ENCODE measurements at regions not wholly inside any gene's neighbourhood (a gene's known extent, or its start where the extent isn't known, plus 50 kb on each side); places are given as distances from the start of the nearest gene placed in this dataset.

- Histone ChIP-seq H3K27me3 (ENCODE audit: insufficient read depth, low read length, poor library complexity, severe bottlenecking) (no peaks in the 10 kb centered on the region), H3K4me3 (ENCODE audit: low read length) (no peak overlapping the region), H3K9me3 (ENCODE audit: low read length) (no peaks in the 10 kb centered on the region), H3K27ac (ENCODE audit: low read depth, low read length) (no peak overlapping the region), H3K4me1 (ENCODE audit: insufficient read depth, low read length) (no peaks in the 10 kb centered on the region), H3K36me3 (ENCODE audit: insufficient read depth, low read length) (no peaks in the 10 kb centered on the region)
- peaks cover 0 to 3% (median 1%) of the 10 kb centered on the region in 5 donors for H3K9me3 Mint-ChIP-seq
- no peaks in the 10 kb centered on the region for H3K4me1 Mint-ChIP-seq
- H3K27me3 Mint-ChIP-seq = peaks cover 8 to 36% of the 10 kb centered on the region in 2 donors
- no peak overlapping the region for H3K27ac Mint-ChIP-seq
- no peak overlapping the region for H3K4me3 Mint-ChIP-seq
- H3K36me3 Mint-ChIP-seq = no peaks in the 10 kb centered on the region
- DNase-seq = no peak
- ChIA-PET POLR2A (no interaction called here), CTCF (no interaction called here)
Measured at GRCh38 chr5:34582371-34582770, 73.8 kb upstream of the RAI14 start.

- Mint-ChIP-seq H3K27me3 (peaks cover 8 to 41% of the 10 kb centered on the region in 2 donors), H3K27ac (no peak overlapping the region), H3K9me3 (peaks cover 0 to 3% (median 1%) of the 10 kb centered on the region in 5 donors), H3K4me3 (no peak overlapping the region), H3K4me1 (no peaks in the 10 kb centered on the region), H3K36me3 (no peaks in the 10 kb centered on the region)
- no peaks in the 10 kb centered on the region for H3K4me1 ChIP-seq (ENCODE audit: insufficient read depth, low read length)
- H3K9me3 ChIP-seq (ENCODE audit: low read length) = no peaks in the 10 kb centered on the region
- POLR2A ChIA-PET = no interaction called here
- no peaks in the 10 kb centered on the region for H3K36me3 ChIP-seq (ENCODE audit: insufficient read depth, low read length)
- no peak overlapping the region for H3K4me3 ChIP-seq (ENCODE audit: low read length)
- no peaks in the 10 kb centered on the region for H3K27me3 ChIP-seq (ENCODE audit: insufficient read depth, low read length, poor library complexity, severe bottlenecking)
- DNase-seq = no peak
- no peak overlapping the region for H3K27ac ChIP-seq (ENCODE audit: low read depth, low read length)
- CTCF ChIA-PET = no interaction called here
Measured at GRCh38 chr5:34583167-34583566, 73.0 kb upstream of the RAI14 start.

DNA sequence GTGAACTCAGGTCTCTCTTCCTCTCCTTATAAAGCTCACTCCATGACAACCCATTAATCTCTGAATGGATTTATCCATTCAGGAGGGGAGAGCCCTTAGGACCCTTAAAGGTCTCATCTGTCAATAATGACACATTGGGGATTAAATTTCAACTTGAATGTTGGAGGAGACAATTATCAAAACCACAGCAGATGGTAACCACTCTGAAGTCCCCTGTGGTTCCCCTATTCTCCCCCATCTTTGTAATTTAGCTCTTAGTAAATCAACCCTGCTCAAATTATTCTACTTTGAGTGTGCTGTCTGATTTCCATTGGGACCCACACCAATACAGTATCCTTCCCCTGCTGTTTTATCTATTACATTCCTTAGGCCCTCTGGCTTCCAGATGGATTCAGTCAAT is 72.0 kb upstream of the RAI14 start:
- peaks cover 11 to 41% of the 10 kb centered on the region in 2 donors for H3K27me3 Mint-ChIP-seq
- CTCF ChIA-PET = no interaction called here

DNA sequence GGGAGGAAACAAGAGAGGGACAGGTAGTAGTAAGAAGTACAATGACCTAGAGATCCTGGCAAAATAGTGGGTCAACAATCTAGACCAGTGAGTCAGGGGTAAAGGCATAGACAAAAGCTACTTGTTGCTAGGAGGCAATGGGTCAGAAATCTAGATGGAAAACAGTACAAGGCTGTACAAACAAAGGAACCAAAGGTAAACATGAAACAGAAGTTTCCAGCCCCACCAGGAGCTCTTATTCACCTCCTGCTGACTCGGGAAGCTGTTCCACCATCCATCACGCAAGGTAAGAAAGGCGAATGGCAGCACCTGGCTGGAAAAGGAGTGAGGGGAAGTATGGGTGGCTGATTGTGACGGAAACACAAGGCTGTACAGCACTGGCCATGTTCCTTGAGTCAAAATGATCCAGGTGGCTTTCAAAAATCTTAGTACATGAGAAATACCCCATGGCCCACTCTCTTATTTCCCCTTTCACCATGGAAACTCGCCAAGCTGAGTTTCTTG is 70.5 kb upstream of the RAI14 start:
- Histone ChIP-seq H3K4me3 (ENCODE audit: low read length) (no peak overlapping the region), H3K27me3 (ENCODE audit: insufficient read depth, low read length, poor library complexity, severe bottlenecking) (peaks cover under 1% of the 10 kb centered on the region), H3K4me1 (ENCODE audit: insufficient read depth, low read length) (no peaks in the 10 kb centered on the region), H3K9me3 (ENCODE audit: low read length) (no peaks in the 10 kb centered on the region), H3K27ac (ENCODE audit: low read depth, low read length) (no peak overlapping the region), H3K36me3 (ENCODE audit: insufficient read depth, low read length) (no peaks in the 10 kb centered on the region)
- Mint-ChIP-seq H3K36me3 (no peaks in the 10 kb centered on the region), H3K9me3 (peaks cover 0 to 3% (median 0%) of the 10 kb centered on the region in 5 donors), H3K4me3 (no peak overlapping the region), H3K4me1 (no peaks in the 10 kb centered on the region), H3K27me3 (peaks cover 11 to 42% of the 10 kb centered on the region in 2 donors), H3K27ac (no peak overlapping the region)
- POLR2A ChIA-PET = no interaction called here
- no peak for DNase-seq
- CTCF ChIA-PET = no interaction called here

More for the DNA sequence above, 72.0 kb upstream of the RAI14 start:
- no peak for DNase-seq
- Mint-ChIP-seq H3K4me3 (no peak overlapping the region), H3K36me3 (no peaks in the 10 kb centered on the region), H3K27ac (no peak overlapping the region), H3K9me3 (peaks cover 0 to 3% (median 1%) of the 10 kb centered on the region in 5 donors), H3K4me1 (no peaks in the 10 kb centered on the region)
- Histone ChIP-seq H3K4me1 (ENCODE audit: insufficient read depth, low read length) (no peaks in the 10 kb centered on the region), H3K4me3 (ENCODE audit: low read length) (no peak overlapping the region), H3K27ac (ENCODE audit: low read depth, low read length) (no peak overlapping the region), H3K9me3 (ENCODE audit: low read length) (no peaks in the 10 kb centered on the region), H3K27me3 (ENCODE audit: insufficient read depth, low read length, poor library complexity, severe bottlenecking) (no peaks in the 10 kb centered on the region), H3K36me3 (ENCODE audit: insufficient read depth, low read length) (no peaks in the 10 kb centered on the region)
- POLR2A ChIA-PET = no interaction called here

DNA sequence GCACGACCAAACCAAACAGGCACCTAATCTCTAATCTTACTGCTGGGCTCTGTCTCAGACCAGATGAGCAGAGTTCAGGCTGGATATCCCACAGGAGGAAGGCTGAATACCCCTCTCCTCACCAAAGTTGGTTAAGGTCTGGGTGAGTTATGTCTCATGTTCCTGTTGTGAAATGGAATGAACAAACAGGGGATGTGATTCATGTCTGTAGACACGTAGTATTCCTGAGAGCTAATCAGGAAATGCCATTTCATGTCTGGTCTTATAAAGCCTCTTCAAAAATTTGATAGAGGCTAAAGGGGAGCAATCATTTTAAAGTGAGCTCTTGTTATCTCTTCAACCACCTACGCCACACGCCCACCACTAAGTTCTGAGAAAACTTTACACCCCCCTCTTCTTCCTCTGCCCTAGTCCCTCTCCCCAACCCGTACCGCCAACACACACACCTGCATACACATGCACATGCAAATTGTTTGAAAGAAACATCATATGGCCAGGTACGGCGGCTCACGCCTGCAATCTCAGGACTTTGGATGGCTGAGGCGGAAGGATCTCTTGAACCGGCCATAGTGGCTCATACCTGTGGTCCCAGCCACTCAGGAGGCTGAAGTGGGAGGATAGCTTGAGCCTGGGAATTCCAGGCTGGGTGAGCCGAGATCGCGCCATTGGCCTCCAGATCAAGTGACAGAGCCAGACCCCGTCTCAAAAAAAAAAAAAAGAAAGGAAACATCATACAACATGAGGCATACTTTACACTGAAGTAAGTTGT is 69.8 kb upstream of the RAI14 start:
- Histone ChIP-seq H3K27me3 (ENCODE audit: insufficient read depth, low read length, poor library complexity, severe bottlenecking) (peaks cover 7% of the 10 kb centered on the region), H3K27ac (ENCODE audit: low read depth, low read length) (no peak overlapping the region), H3K4me3 (ENCODE audit: low read length) (no peak overlapping the region), H3K9me3 (ENCODE audit: low read length) (no peaks in the 10 kb centered on the region), H3K4me1 (ENCODE audit: insufficient read depth, low read length) (no peaks in the 10 kb centered on the region), H3K36me3 (ENCODE audit: insufficient read depth, low read length) (no peaks in the 10 kb centered on the region)
- Mint-ChIP-seq H3K4me1 (no peaks in the 10 kb centered on the region), H3K27me3 (peaks cover 10 to 42% of the 10 kb centered on the region in 2 donors), H3K9me3 (peaks cover 0 to 2% (median 0%) of the 10 kb centered on the region in 5 donors), H3K27ac (no peak overlapping the region), H3K36me3 (no peaks in the 10 kb centered on the region), H3K4me3 (no peak overlapping the region)
- ChIA-PET CTCF (no interaction called here), POLR2A (no interaction called here)
- no peak for DNase-seq

DNA sequence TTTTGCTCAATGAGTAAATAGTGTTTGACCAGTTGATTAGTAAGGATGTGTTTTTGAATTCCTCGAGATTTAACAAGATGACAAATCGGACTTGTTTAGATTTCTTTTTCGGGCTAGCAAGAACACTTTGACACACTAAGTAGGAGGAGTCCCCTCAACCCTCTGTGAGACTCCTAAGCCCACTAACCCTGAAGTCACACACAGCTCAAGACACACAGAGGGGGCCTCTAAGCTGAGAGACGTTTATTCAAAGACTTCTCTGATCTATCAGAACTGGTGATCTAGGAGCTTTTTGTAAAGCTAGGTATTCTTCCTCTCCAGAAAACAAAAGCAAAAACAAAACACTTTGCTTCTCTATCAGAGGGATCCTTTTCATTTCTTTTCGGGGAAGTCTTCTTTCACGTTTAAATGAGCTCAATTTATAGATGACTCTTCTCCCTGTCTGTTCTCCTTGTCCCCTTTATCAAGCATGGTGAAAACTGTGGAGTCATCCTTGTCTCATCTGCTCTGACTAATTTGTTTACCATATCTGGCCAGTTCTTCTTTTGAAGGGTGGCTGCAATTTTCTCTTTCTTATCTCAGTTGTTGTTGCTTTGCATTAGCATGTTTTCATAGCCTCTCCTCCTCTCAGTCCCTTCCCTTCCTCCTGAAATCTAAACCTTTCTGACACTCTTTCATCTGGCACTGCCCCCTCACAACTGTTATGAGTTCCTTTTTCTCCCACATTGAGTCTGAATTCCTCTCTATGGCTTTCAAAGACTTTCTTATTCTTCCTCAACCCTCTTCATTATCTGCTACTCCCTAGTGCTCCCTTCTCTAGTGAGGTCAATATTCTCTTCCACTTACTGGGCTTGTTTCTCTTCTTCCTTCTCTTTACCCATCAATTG is 68.5 kb upstream of the RAI14 start:
- peak overlapping the region; percentile 65 for H3K27ac ChIP-seq (ENCODE audit: low read depth, low read length)

DNA sequence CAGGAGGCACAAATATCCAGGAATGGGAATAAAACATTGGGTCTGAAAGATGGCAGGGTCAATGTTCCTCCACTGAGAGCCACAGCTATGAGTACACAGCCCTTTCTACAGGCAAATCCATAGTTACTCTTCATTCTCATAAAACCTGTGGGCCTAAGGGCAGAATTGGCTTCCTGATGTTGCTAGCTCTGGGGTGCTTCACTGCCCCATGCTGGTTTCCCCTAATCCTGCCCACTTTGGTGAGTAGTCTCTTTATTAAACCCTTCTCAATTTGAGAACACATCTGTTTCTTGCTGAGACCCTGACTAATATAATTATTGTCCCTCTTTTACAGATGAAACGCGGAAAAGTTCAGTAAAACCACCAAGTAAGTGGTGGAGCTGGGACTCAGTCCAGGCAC is 66.3 kb upstream of the RAI14 start:
- Histone ChIP-seq H3K27me3 (ENCODE audit: insufficient read depth, low read length, poor library complexity, severe bottlenecking) (peaks cover 8% of the 10 kb centered on the region), H3K4me3 (ENCODE audit: low read length) (no peak overlapping the region), H3K9me3 (ENCODE audit: low read length) (no peaks in the 10 kb centered on the region), H3K27ac (ENCODE audit: low read depth, low read length) (no peak overlapping the region), H3K4me1 (ENCODE audit: insufficient read depth, low read length) (no peaks in the 10 kb centered on the region), H3K36me3 (ENCODE audit: insufficient read depth, low read length) (no peaks in the 10 kb centered on the region)
- H3K9me3 Mint-ChIP-seq = peaks cover 0 to 1% (median 0%) of the 10 kb centered on the region in 5 donors
- no peak for DNase-seq
- H3K4me1 Mint-ChIP-seq = no peaks in the 10 kb centered on the region
- no peaks in the 10 kb centered on the region for H3K36me3 Mint-ChIP-seq
- ChIA-PET CTCF (no interaction called here), POLR2A (no interaction called here)
- no peak overlapping the region for H3K4me3 Mint-ChIP-seq
- peak overlapping the region in 1 of 8 donors; percentile 7 for H3K27ac Mint-ChIP-seq
- peaks cover 10 to 31% of the 10 kb centered on the region in 2 donors for H3K27me3 Mint-ChIP-seq

More for the DNA sequence above, 68.5 kb upstream of the RAI14 start:
- Mint-ChIP-seq H3K4me3 (no peak overlapping the region), H3K27me3 (peaks cover 10 to 38% of the 10 kb centered on the region in 2 donors), H3K27ac (no peak overlapping the region), H3K9me3 (peaks cover 0 to 1% (median 0%) of the 10 kb centered on the region in 5 donors), H3K4me1 (no peaks in the 10 kb centered on the region), H3K36me3 (no peaks in the 10 kb centered on the region)
- Histone ChIP-seq H3K27me3 (ENCODE audit: insufficient read depth, low read length, poor library complexity, severe bottlenecking) (peaks cover 8% of the 10 kb centered on the region), H3K36me3 (ENCODE audit: insufficient read depth, low read length) (no peaks in the 10 kb centered on the region), H3K9me3 (ENCODE audit: low read length) (no peaks in the 10 kb centered on the region), H3K4me1 (ENCODE audit: insufficient read depth, low read length) (no peaks in the 10 kb centered on the region), H3K4me3 (ENCODE audit: low read length) (no peak overlapping the region)
- CTCF ChIA-PET = no interaction called here
- POLR2A ChIA-PET = no interaction called here
- DNase-seq = no peak

- H3K27me3 ChIP-seq (ENCODE audit: insufficient read depth, low read length, poor library complexity, severe bottlenecking) = peaks cover 8% of the 10 kb centered on the region
- H3K4me3 ChIP-seq (ENCODE audit: low read length) = no peak overlapping the region
- H3K9me3 ChIP-seq (ENCODE audit: low read length) = no peaks in the 10 kb centered on the region
- no peaks in the 10 kb centered on the region for H3K9me3 Mint-ChIP-seq
- peaks cover 5 to 17% of the 10 kb centered on the region in 2 donors for H3K27me3 Mint-ChIP-seq
- ChIA-PET POLR2A (no interaction called here), CTCF (no interaction called here)
- no peak overlapping the region for H3K27ac ChIP-seq (ENCODE audit: low read depth, low read length)
- no peaks in the 10 kb centered on the region for H3K4me1 ChIP-seq (ENCODE audit: insufficient read depth, low read length)
- DNase-seq = no peak
- no peaks in the 10 kb centered on the region for H3K4me1 Mint-ChIP-seq
- no peaks in the 10 kb centered on the region for H3K36me3 ChIP-seq (ENCODE audit: insufficient read depth, low read length)
- H3K27ac Mint-ChIP-seq = peak overlapping the region in 1 of 8 donors; percentile 6
- H3K36me3 Mint-ChIP-seq = no peaks in the 10 kb centered on the region
- H3K4me3 Mint-ChIP-seq = no peak overlapping the region
Measured at GRCh38 chr5:34591723-34592122, 64.4 kb upstream of the RAI14 start.

All from CD8-positive, alpha-beta memory T cell (primary cell).